Lung microvascular endothelial cell (primary cell): ENCODE measurements at regions not wholly inside any gene's neighbourhood (a gene's known extent, or its start where the extent isn't known, plus 50 kb on each side); places are given as distances from the start of the nearest gene placed in this dataset.
"Not testable (repeated sequence)": the region's sequence is repeated elsewhere in the genome, so short reads cannot be mapped to it uniquely, and the experiment has no call there.

Experiments
- DNase-seq, 2 donors: peaks; one replicate each; pipeline versions ENCODE4 v3.0.0 to v3.0.0-alpha.2; 2010; ENCODE audit warnings: low read depth in 2 of 2

DNA sequence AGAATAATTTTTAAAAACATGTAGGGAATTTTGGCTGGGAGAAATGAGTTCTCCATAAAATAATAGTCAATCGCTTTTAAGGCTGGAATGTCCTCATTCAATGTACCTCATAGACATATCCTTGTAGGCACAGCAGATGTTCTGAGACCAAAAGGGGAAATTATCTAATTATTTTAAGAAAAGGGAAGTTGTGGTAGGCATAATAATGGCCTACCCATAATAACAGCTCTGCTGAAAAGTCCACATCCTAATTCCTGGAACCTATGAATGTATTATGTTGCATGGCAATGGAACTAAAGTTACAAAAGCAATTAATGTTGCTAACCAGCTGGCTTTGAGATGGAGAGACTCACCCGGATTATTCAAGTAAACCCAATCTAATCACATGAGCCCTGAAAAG is 216.1 kb downstream of the TRIM36 start:
- no peak for DNase-seq

DNA sequence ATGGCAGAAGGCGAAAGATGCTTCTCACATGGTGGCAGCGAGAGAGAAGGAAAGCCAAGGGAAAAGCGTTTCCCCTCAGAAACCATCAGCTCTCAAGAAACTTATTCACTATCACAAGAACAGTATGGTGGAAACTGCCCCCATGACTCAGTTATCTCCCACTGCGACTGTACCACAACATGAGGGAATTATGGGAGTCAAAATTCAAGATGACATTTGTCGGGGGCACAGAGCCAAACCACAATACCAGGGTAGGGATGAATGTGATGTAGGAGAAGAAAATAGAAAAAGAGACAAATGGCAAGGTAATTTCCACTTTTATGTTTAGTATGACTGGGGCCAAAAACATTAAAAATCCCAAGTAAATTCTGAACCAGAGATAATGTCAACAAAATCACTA is 216.8 kb downstream of the TRIM36 start:
- no peak for DNase-seq

DNA sequence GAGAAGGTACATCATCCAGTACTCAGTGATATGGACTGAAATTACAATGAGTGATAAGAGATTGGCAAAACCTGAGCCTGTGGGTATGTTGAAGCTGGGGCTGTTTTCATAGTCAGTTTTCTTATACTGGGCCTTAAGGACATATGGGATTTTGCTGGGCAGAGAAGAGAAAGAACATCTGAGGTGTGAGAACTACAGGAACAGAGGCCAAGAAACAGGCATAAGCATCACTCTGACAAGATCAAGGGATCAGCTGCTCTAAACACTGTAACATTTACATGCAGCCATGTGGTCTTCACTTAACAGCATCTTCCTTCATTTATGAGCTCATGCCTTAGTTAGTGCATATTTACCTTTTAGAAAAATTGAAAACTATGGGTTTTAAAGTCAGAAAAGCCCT is 220.0 kb downstream of the TRIM36 start:
- DNase-seq, result no peak

DNA sequence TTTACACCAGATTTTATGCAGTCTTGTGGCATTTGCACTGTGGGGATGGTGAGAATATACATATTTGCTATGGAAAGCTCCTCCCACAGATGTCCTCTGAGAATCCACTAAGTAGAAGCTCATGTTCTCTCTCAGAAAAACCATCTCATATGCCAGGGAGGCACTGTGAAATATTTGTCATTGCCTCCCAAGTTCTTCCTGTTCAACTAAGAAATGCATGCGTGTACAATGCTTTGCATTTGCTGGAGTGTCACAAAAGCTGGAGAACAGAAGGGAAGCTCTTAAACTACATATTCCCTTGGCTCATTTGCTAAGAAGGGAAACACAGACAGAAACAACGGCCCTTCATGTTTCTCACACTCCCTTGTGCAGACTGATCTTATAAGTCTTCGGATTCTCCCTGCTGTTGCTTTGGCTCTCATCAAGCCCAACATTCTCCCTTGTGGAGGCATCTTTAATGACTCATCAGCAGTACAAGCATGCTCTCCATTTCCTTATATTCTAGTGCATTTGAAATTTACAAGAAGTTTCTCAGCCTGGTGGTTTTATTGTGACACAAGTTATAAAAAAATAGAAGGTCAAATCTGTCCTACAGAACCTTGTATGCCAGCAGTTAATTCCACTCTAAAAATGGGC is 220.6 kb downstream of the TRIM36 start:
- DNase-seq, result no peak

DNA sequence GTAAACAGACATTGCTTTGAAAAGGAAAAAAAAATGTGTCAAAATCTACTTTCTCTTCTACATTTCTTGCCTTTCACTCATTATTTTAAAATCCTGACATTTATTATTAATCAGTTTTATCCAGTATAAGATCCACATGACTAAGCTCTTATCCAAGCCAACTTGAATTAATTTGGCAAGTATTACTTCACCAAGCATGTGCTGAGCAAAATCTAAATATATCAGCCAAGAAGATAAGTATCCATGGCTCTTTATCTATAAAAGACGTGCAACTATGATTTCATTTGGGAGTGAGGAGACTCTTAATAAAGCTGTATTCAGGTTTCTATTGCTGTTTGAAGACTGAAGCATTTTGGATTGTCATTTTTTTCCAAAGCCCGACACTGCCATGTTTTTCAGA is 221.3 kb downstream of the TRIM36 start:
- no peak for DNase-seq

DNA sequence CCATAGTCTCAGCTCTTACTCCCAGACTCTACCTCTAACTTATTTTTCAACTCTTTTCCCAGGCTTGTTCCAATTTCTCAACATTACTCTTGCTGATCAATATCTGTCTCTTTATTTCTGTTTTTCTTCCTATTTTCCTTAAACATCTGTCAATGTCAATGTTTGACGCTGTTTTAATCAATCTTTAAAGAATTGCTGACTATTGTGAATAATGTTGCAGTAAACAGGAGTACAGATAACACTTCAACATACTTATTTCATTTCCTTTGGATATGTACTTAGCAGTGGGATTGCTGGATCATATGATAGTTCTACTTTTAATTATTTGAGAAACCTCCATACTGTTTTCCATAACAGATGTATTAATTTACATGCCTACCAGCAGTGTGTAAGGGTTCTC is 229.0 kb downstream of the TRIM36 start:
- no peak for DNase-seq

DNA sequence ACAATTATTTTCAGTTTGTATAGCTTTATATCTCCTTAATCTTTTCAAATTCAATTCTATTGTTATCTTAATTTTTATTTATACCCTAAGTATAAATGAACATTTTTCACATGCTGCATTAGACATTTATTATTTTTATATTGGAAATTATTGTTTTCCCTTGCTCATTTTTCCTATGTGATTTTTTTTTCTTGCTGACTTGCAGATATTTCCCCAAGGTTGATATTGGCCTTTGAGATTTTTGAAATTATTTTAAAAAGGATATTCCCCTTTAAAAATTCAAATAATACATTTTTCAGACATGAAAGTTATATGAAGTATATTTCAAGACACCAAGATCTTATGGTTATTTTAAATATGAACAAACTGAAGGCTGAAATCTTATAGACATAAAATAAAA is 234.2 kb downstream of the TRIM36 start:
- no peak for DNase-seq

DNA sequence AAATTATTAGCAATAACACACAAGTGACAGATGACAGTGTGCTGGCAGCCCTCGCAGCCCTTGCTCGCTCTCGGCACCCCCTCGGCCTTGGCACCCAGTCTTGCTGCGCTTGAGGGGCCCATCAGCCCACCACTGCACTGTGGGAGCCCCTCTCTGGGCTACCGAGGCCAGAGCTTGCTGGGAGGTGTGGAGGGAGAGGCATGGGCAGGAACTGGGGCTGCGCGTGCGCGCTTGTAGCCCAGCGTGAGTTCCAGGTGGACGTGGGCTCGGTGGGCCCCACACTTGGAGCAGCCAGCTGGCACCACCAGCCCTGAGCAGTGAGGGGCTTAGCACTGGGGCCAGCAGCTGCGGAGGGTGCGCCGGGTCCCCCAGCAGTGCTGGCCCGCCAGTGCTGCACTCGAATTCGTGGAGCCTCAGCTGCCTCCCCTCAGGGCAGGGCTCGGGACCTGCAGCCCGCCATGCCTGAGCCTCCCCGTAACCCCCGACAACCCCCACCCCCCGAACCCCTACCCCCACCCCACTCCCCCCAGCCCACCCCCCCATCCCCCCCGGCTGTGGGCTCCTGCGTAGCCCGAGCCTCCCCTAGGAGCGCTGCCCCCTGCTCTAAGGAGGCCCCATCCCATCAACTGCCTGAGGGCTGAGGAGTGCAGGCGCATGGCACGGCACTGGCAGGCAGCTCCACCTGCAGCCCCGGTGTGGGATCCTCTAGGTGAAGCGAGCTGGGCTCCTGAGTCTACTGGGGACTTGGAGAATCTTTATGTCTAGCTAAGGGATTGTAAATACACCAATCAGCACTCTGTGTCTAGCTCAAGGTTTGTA is 240.9 kb downstream of the TRIM36 start:
- DNase-seq, result no peak

DNA sequence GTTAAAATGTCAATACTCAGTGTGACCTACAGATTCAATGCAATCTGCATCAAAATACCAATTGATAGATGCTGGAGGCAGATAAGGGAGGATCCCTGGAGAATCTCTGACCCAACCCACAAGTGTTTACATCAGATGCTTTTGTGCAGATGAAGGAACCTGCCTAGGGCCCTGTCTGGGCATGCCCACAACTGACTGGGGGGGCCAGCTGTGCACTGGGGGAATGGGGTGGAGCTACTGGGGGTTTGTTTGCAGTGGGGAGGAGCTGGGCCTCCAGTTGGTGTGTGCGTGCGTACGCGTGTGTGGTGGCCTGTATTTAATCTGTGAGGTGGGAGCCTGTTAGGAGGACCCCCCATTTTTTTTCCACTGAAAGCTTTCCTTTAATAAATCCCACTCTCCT is 244.9 kb downstream of the TRIM36 start:
- no peak for DNase-seq

DNA sequence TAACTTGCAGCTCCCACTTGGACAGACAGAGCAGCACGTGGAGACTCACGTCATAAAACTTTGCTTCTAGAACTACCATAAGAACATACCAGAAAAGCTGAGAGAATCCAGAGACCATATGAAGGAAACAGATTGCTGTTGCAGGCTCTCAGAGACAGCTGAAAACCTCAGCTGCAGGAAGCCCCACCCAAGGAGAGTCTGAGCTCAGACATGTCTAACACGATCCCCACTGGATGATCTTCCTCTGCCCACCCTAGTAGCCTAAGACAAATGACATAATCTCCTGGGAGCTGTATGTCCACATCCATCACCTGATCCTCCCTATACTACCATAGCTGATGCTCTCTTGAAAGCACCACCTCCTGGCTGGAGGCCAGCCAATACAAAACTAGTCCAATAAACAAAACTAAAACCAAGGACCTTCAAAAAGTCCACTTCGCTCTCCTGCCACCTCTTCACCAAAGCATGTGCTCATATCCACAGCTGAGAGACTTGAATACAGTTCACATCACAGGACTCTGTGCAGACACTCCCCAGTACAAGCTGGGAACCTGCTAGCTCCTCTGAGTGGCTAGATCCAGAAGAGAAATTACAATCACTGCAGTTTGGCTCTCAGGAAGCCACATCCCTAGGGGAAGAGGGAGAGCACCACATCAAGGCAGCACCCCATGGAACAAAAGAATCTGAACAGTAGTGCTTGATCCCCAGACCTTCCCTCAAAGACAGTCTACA is 257.4 kb downstream of the TRIM36 start:
- no peak for DNase-seq

DNA sequence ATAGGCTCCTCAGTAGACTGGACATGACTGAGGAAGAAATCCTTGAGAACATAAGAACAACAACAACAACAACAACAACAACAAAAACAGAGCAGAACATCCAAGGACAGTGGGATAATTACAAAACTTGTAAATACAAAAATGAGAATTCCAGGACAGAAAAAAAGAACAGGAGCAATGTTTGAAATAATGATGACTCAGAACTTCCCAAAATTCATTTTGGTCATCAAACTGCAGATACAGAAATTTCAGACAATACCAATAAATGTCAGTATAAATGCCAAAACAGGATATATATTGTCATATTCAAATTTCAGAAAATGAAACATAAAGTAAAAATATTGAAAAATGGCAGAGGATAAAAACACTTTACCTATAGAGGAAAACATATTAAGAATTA is 259.0 kb downstream of the TRIM36 start:
- no peak for DNase-seq

DNA sequence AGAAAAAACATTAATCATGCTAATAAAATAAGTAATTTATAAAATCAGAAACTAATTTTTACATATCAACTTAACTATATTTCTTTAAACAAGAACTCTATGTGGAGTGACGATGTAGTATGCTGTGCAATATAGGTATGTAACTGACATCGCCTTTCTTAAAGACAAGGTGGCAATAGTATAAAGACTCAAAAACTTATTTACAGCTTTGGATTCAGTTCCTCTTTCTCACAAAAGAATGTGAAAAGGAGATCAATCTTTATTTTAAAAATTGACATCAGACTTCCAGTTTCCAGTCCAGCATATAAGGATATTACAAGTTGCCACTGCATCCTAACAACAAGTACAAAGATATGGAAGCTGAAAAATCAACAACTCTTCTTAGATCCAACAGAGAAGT is 260.3 kb downstream of the TRIM36 start:
- DNase-seq, result no peak

DNA sequence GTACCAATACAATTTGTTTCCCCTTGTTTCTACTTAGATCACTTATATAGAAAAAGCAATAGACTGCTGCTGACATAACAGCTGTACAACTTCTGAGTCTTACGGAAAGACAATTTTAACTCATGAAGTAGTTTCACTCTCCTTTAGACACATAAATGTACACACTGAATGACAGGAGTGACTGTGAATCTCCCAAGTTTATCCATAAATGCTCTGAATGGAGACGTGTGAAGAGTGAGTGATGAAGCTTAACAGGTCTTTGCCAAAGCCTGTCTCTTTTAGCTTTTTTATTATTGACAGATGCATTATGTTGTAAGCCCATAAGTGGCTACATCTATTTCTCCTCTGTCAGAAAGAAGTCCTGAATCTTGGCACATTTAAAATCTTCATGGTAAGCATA is 265.9 kb downstream of the TRIM36 start:
- no peak for DNase-seq

DNA sequence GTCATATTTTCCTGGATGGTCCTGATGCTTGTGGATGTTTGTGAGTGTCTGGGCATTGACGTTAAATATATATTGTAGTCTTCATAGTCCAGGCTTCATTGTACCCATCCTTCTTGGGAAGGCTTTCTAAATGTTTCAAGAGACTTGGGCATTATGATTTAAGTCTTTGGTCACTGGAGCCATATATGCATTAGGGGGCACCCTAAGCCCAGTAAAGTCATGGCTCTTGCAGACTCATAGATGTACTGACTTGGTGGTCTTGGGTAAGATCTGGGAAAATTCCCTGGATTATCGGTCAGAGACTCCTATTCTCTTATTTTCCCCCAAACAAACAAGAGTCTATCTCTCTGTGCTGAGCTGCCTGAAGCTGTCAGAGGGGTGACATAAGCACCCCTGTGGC is 271.1 kb downstream of the TRIM36 start:
- DNase-seq, result no peak

DNA sequence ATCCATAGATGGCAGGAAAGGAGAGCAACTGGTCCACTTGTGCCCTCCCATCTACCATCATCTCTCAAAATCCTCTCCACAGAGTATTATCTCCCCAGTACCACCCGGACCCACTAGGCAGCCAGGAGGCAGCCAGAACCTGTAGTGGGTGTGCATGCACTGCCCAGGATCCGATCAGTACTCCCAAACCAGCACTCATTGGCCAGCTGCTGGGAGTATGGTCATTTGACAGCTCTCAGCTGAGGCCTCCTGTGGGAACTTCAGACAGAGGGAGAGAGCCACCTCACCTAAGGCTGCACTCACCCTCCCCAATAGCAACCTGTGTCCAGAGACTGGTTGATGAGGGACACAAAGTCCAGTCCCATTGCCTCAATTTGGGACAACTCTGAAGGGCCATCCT is 286.0 kb downstream of the TRIM36 start:
- no peak for DNase-seq

DNA sequence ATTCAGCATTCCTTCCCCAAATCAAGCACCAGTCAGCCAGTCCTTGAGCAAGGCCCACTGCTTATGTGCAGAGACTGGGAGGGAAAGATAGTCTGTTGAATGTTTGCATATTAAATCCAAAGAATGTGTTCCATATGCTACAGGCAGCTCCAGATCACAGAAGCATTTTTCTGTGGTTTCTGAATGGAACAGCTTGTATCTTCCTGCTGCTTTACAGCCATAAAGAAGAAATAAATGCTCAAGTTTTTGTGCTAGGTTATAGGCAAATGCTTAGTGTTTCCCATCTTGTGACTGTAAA is 310.3 kb downstream of the TRIM36 start:
- no peak for DNase-seq

DNA sequence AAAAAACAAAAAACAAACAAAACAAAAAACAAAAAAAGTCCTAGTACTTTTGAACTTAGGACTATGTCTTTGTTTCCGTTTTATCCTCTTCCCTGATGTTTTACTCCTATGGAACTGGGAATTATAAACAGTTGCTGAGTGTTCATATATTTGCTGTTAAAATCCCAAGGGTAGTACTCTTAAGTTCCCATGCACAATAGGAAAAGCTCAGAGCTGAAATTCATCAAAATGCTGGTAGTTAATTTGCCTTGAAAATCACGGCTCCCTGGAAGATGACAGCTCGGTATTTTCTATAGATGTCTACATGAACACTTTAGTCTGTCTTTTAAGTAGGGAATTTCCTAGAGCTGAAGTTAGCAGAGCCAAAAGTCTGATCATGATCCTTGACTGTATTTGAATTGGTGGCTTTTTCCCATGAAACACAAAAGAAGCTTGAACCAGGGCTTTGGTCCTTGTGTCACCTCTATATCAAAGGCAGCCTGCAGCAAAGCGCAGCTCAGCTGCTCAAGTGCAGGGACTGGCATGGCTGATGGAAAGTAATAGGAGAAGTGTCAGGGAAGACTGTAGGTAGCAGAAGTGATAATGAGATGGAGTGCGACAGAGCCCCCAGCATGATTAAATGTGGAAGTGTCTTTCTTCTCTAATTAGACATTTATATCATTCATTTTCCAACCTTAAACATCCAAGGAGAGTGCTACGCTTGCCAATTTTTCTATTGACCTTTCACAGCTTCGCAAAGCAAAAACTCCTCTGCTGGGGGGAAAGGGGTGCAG is 310.9 kb downstream of the TRIM36 start:
- DNase-seq, result no peak

DNA sequence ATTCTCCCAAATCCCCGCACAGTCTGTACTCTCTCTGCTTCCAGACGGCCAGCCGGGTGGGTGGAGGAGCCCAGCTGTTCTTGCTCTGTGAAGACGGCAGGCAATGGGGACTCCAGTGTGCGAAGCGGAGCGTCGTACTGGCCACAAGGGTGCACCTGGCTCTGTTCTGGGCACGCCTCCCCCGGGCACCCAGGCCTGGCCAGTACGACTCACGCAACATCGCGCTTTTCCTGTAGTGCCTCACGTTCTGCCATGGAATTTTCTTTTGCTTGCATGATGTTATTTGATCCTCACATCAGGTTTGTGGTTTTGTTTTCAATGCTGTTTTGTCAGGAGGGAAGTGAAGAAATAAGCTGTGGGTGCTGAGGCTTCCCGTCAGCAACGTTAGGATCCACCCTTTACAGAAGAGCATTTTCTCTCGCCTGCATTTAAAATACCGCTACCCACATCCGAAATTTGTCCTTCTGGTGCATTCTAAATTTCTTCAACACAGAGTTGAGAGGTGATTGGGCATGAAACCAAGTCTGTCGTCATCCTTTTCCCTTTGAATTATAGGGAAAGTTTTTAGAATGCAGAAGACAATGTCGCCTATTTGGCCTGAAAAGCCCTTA is 311.7 kb downstream of the TRIM36 start:
- no peak for DNase-seq

DNA sequence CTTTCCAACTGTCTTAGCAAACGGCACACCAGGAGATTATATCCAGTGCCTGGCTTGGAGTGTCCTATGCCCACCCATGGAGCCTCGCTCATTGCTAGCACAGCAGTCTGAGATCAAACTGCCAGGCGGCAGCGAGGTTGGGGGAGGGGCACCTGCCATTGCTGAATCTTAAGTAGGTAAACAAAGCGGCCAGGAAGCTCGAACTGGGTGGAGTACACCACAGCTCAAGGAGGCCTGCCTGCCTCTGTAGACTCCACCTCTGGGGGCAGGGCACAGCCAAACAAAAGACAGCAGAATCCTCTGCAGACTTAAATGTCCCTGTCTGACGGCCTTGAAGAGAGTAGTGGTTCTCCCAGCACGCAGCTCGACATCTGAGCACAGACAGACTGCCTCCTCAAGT is 325.0 kb downstream of the TRIM36 start:
- DNase-seq, result not testable (repeated sequence)

DNA sequence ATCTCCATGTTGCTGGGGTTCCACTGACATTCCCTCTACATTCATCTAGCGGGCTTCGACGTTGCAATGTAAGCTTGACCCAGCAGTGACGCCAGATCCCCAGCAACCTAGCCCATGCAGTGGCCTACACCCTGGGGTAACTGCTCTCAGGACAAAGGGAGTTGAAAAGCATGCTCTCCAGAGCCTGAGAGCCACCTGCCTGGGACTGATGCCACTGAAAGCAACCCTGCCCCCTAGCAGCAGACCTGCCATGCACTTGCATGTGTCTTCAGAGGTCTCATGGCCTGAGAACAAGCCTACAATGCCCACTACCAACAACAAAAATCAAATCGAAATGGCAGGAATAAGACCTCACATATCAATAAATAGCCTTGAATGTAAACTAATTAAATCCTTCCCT is 330.3 kb downstream of the TRIM36 start:
- no peak for DNase-seq

DNA sequence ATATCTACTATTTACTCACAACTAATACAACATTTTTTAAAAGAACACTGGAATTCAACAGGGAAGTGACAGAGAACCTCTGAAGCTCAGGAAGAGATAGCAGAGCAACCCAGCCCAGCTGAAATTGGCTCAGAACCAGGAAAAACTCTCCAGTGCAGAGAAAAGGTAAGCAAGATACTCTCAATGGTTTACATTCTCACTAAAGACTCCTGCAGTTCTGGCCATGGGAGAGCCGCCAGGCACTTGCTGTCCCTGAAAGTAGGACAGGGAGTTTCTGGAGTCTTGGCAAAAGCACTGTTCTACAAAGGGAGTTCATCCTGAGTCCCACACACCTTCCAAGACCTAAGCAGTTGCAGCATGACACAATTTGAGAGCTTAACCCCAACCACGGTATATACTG is 330.8 kb downstream of the TRIM36 start:
- DNase-seq, result no peak

DNA sequence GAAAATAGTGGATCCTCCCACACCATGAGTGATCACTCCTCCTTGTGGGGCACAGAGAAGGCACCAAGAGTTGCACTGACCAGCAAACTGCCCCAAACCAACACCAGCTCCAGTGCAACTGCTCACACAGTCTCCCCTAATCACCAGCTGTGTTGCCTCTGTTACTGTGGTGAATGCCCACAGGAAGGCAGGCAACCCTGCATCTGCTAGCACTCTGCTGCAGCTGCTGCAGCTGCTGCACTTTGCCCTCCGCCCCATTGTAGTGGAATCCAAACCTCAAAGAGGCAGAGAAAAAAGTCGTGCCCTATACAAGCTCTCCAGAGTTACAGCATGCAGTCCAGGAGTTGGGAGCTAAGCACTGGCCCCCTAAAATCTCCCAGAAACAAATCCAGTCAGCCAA is 339.6 kb downstream of the TRIM36 start:
- no peak for DNase-seq
